Right cardiac atrium (tissue), 5 donors: ENCODE measurements at regions not wholly inside any gene's neighbourhood (a gene's known extent, or its start where the extent isn't known, plus 50 kb on each side); places are given as distances from the start of the nearest gene placed in this dataset.

Experiments used
- ATAC-seq, 2 donors: fragments of 200-7000 bp; cut with Tn5 transposase; one replicate each; pipeline versions ENCODE4 v1.8.0 to v1.9.1; 2020; ENCODE audit warnings: moderate library complexity in 2 of 2, mild to moderate bottlenecking in 1 of 2
- DNase-seq, 3 donors: peaks; one replicate each; pipeline ENCODE4 v3.0.0-alpha.2; 2020
- H3K27ac ChIP-seq: one replicate; pipeline ENCODE4 v1.5.1; 2013; ENCODE audit warnings: mild to moderate bottlenecking, low read length, control low read depth, moderate library complexity
- H3K27me3 ChIP-seq: one replicate; pipeline ENCODE4 v1.6.1; 2013; ENCODE audit not compliant: control insufficient read depth, insufficient read depth
- H3K4me1 ChIP-seq: one replicate; pipeline ENCODE4 v1.6.1; 2013; ENCODE audit warnings: low read length; ENCODE audit not compliant: control insufficient read depth, insufficient read depth
- H3K4me3 ChIP-seq: one replicate; pipeline ENCODE4 v1.5.1; 2013; ENCODE audit warnings: low read length, control low read depth
- H3K9me3 ChIP-seq: one replicate; pipeline ENCODE4 v1.6.1; 2013; ENCODE audit warnings: low read length; ENCODE audit not compliant: control insufficient read depth
- WGBS: extraction: QIAGEN DNeasy Blood & Tissue Kit; methylation state at CpG from one replicate; pipeline ENCODE4 v1.1.7; 2013; 5-methylcytosine and 5-hydroxymethylcytosine counted together
- intact Hi-C, 4 donors: fragments of 100-400 bp; cut with DNase I; formaldehyde crosslinking; loops; one replicate each; pipeline versions ENCODE4 v1.11.0 to v1.14.0; 2022 to 2023
- donor health status: healthy with polysubstance abuse.
- donor health status: DM: no; HTN: yes; CAD: no.
- donor health status: DM: no; HTN: no; CAD: no.
- donor health status: DM: no; HTN: yes; CAD: no; lungs with severe emphysema.
- donor health status: DM: yes; HTN: yes; CAD: no.

DNA sequence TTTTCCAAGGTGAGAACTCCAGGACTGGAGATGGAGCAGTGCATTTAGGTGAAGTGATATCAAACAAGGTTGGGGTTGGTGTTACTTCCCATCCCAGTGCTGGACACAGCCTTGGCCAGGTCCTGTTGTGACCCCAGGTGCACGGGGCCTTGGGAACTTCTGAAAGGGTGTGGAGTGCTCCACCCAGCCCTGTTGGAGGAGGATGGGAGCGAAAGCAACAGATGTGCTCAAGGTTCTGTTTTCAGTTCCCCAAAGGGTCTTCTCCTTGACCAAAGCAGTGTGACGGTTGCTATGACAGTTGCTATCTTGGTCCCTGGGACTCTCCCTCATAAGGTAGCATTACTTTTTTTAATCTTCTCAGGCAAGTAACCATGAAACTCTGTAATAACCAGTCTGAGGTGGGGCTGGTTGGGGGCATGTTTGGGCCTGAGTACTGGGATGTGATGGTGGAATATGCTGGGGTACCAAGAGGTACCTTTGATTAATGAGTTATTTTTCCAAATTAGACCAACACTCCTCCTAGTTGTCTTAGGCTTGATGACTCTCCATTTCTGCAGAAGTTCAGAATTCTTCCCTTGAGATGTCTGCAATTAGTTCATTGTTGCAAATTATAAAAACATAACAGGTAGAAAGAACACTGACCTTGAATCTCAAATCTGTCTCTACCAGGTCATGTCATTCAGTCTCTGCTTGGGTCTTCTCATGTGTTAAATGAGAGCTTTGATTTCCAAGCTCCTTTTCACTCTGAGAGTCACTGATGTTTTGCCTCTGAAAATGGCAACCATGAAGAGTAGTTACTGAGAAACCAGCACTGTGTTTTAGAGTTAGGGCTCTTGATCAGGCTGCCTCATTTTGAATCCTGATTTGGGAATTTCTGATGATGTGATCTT is 154.5 kb downstream of the RPIA start:
- Histone ChIP-seq H3K4me1 (no peaks in the 10 kb centered on the region), H3K9me3 (no peaks in the 10 kb centered on the region), H3K4me3 (no peak overlapping the region), H3K27ac (no peak overlapping the region), H3K27me3 (no peaks in the 10 kb centered on the region)
- WGBS: 84% methylated on average over 3 of the region's 3 CpGs
- DNase-seq (no peak), ATAC-seq (no peak)
- intact Hi-C loops: no loop called here

DNA sequence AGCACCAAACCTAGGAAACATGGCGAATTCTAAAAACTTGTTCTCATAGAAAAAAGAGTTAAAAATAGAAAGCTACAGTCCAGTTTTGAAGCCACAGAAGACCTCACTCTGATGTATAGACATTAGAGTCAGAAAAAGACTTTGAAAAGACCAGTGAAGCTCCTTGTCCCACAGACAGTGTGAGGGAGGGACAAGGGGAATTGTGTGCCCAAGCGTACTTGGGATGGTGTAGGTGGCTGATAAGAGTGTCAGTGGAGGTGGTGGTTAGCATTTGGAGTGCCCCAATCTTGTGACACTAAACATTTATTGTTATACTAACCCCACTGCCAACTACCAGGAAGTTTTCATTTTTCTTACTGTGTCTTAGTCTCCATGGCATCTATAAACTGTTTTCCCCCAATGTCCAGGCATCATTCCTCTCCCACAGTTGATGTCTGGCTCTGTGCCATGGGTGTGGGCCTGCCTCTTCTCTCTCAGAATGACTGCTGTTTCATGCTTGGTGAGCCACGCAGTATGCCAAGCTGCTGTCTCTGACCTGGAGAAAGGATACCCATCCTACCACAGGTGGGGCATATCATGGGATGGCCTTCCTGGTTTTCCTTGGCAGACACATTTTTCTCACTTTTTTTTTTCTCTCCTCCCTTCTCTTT is 161.4 kb downstream of the RPIA start:
- WGBS: 74% methylated on average over 3 of the region's 3 CpGs
- Histone ChIP-seq H3K27me3 (no peaks in the 10 kb centered on the region), H3K4me3 (no peak overlapping the region), H3K9me3 (no peaks in the 10 kb centered on the region), H3K27ac (no peak overlapping the region), H3K4me1 (peaks cover under 1% of the 10 kb centered on the region)
- DNase-seq: peak in 2 of 3 donors; percentile 13 to 21
- no peak for ATAC-seq
- intact Hi-C loops: no loop called here

DNA sequence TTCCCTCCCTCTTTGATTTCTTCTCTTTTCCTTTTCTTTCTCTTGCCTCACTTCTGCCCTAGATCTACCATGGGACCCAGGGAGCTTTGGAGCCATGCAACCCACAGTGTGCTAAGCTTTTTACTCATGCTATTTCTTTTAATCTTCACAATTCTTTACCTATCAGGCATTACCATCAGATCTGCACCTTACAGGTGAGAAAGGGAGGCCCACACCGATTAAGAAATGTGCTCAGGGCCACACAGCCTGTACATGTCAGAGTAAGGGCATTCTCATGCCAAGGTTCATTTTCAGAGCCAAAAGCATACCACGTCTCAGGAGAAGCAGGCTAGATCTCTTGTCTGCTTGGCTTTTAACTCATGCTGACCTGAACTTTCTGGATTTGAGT is 161.9 kb downstream of the RPIA start:
- H3K27me3 ChIP-seq: no peaks in the 10 kb centered on the region
- H3K27ac ChIP-seq: no peak overlapping the region
- ATAC-seq: no peak
- peaks cover 3% of the 10 kb centered on the region for H3K4me1 ChIP-seq
- intact Hi-C loops: no loop called here
- no peak for DNase-seq
- no peaks in the 10 kb centered on the region for H3K9me3 ChIP-seq
- WGBS: 69% methylated on average over 2 of the region's 2 CpGs
- H3K4me3 ChIP-seq: no peak overlapping the region

DNA sequence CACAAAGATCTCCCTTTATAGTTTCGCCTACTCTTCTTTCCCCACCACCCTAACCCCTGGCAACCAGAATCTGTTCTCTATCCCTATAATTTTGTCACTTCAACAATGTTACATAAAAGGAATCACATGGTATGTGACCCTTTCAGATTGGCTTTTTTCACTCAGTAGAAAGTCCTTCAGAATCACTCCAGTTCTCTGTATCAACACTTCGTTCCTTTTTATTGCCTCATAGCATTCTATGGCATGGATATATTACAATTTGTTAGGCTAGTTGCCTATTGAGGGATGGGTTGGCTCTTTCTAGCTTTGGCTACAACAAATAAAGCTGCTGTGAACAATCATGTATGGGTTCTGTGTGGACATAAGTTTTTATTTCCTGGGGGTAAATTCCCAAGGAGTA is 163.1 kb downstream of the RPIA start:
- intact Hi-C loops: no loop called here
- DNase-seq (no peak), ATAC-seq (no peak)
- no peak overlapping the region for H3K4me3 ChIP-seq
- H3K27me3 ChIP-seq: no peaks in the 10 kb centered on the region
- WGBS: 89% methylated on average over 2 of the region's 2 CpGs
- no peak overlapping the region for H3K27ac ChIP-seq
- peaks cover 3% of the 10 kb centered on the region for H3K4me1 ChIP-seq
- H3K9me3 ChIP-seq: no peaks in the 10 kb centered on the region

DNA sequence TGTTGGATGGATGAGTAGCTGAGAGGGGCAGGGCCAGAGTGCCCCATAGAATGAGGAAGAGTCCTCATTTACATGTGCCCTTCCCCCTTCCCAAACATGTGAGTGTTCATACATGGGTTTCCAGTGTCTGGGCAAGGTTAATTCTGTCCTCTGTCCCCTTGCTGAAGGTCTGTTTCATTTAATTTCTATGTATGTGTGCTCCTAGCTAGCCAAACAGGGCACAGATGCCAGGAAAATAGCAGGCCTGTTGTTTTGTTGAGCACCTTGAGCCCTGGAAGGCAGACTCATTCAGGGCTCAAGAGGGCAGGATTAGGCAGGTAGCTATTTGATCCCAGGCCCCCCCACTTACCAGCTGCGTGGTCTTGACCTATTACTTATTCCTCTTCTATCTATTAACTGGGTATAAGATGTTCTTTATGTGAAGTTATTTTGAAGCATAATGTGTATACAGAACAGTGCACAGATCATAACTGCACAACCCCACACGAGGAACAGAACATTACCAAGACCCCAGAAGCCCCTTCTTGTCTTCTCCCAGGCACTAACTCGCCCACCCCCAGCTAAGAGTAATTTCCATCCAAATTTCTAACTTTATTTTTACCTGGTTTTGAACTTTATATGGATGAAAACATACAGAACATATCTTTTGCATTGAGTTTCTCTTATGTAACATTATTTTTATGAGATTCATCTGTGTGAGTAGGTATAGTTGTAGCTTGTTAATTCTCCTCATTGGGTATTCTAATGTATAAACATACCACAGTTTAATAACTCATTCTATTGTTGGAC is 164.3 kb downstream of the RPIA start:
- intact Hi-C loops: no loop called here
- Histone ChIP-seq H3K4me1 (peaks cover 3% of the 10 kb centered on the region), H3K4me3 (no peak overlapping the region), H3K27ac (no peak overlapping the region), H3K27me3 (no peaks in the 10 kb centered on the region), H3K9me3 (no peaks in the 10 kb centered on the region)
- no peak for ATAC-seq
- WGBS: 83% methylated on average over 3 of the region's 3 CpGs
- no peak for DNase-seq

DNA sequence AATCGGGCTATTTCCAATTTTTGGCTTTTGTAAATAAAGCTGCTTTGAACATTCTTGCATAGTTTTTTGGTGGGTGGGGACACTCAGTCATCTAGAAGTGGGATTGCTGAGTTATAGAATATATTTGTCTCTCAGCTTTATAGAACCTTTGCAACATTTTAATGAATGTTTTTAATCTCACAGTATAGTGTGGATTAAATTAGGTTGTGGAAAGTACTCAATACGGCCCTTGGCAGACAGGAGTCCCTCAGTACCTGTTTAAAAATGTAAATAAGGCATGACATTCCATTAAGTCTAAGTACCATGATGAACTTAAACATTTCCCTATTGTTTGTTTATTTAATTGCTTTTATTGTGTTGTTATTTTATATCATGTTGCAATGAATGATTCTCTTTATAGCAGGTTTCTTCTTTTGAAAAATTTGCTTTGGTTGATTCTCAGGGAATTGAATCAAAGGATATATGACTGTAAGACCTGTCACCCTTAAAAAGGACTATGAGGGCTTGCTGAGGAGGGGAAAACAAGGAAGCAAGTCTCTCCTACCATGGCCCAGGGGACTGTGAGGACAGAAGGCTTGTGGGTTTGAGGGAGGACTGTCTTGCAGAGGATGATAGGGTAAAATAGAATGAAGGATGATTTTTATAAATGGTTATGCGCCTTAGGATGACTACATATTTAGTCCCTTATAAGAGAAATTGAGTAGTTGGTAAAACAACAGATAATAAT is 165.1 kb downstream of the RPIA start:
- H3K9me3 ChIP-seq: no peaks in the 10 kb centered on the region
- intact Hi-C loops: no loop called here
- peaks cover 3% of the 10 kb centered on the region for H3K4me1 ChIP-seq
- H3K27me3 ChIP-seq: no peaks in the 10 kb centered on the region
- ATAC-seq: no peak
- DNase-seq: no peak
- 91% methylated on average over 3 of the region's 3 CpGs for WGBS
- no peak overlapping the region for H3K27ac ChIP-seq
- no peak overlapping the region for H3K4me3 ChIP-seq

DNA sequence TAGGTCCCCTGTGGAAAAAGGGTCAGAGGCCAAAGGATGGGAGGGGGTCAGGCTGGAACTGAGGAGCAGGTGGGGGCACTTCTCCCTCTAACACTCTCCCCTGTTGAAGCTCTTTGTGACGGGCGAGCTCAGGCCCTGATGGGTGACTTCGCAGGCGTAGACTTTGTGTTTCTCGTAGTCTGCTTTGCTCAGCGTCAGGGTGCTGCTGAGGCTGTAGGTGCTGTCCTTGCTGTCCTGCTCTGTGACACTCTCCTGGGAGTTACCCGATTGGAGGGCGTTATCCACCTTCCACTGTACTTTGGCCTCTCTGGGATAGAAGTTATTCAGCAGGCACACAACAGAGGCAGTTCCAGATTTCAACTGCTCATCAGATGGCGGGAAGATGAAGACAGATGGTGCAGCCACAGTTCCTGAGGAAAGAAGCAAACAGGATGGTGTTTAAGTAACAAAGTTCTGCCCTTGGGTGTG is 165.8 kb downstream of the RPIA start:
- Histone ChIP-seq H3K9me3 (no peaks in the 10 kb centered on the region), H3K27me3 (no peaks in the 10 kb centered on the region), H3K27ac (no peak overlapping the region), H3K4me1 (peaks cover 3% of the 10 kb centered on the region), H3K4me3 (no peak overlapping the region)
- ATAC-seq (no peak), DNase-seq (peak in 1 of 3 donors; percentile 30)
- WGBS: 91% methylated on average over 9 of the region's 9 CpGs
- intact Hi-C loops: no loop called here

DNA sequence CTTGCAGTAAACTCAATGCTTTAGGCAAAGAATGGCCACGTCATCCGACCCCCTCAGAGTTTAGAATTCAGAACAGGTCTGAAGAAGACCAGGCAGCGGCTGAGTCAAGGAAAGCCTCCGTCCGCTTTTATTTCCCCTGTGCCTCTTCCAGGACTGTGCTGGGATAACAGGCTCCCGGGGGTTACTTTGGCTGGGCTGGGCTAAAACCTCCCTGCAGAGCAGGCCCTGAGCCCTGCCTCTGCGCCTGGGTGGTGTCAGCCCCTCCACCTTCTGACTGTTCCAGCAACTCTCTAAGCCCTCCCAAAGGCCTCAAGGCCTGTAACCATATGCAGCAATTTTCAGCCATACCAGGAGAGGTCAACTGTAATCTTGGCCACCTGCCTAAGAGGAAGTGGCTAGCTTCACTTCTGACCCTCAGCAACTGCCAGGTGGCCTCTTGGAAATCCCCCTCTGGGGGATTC is 166.5 kb downstream of the RPIA start:
- DNase-seq: peak in 1 of 3 donors; percentile 8

DNA sequence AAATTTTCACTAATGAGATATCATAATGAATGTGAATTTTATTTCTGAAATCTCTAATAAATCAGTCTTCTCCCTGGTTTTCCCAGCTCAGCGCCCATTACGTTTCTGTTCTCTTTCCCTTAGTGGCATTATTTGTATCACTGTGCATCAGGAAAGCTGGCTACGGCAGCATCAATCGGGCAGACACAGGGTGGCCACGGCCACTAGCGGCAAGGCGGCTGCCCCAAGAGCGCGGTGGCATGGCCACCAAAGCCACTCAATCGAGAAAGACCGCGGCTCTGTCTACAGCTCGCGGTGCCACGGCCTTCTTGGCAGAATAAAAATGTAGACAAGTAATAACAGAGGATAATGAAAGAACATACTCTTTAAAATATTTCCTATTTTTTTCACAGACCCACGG is 168.0 kb downstream of the RPIA start:
- no peak overlapping the region for H3K4me3 ChIP-seq
- H3K27me3 ChIP-seq: no peaks in the 10 kb centered on the region
- no peak overlapping the region for H3K27ac ChIP-seq
- DNase-seq: peak in 1 of 3 donors; percentile 19
- no peak for ATAC-seq
- H3K9me3 ChIP-seq: no peaks in the 10 kb centered on the region
- 95% methylated on average over 16 of the region's 16 CpGs for WGBS
- intact Hi-C loops: no loop called here
- peaks cover 3% of the 10 kb centered on the region for H3K4me1 ChIP-seq

More for the DNA sequence above, 166.5 kb downstream of the RPIA start:
- Histone ChIP-seq H3K9me3 (no peaks in the 10 kb centered on the region), H3K27ac (no peak overlapping the region), H3K4me3 (no peak overlapping the region), H3K27me3 (no peaks in the 10 kb centered on the region), H3K4me1 (peaks cover 3% of the 10 kb centered on the region)
- peak in 1 of 2 donors; percentile 34 for ATAC-seq
- intact Hi-C loops: no loop called here
- WGBS: 53% methylated on average over 7 of the region's 7 CpGs

DNA sequence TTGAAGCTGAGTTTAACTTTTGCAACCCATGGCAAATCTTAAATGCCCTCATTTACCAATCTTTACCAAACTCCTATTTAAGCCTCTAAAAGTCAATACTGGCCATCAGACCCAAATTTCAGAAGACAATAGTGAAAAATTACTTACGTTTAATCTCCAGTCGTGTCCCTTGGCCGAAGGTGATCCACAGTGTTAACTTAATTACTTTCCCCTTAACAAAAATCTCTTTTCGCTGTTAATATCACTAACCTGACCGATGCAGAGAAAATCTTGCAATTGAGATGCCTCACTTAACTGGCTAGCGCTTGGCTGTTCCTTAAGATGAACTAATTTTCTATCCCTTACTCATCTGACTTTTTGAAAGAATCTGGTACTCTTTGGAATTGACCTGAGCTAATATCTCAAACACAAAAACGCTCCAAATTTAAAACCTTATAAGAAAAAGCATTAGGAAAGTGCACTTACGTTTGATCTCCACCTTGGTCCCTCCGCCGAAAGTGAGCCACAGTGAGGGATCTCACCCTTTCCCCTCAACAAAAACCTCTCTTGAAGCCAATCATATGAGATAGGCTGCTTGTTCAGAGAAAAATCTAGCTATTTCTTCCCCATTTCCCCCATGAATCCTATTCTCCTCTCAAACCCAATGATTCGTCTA is 169.1 kb downstream of the RPIA start:
- Histone ChIP-seq H3K27ac (no peak overlapping the region), H3K4me3 (no peak overlapping the region), H3K4me1 (peaks cover 3% of the 10 kb centered on the region), H3K27me3 (no peaks in the 10 kb centered on the region), H3K9me3 (no peaks in the 10 kb centered on the region)
- ATAC-seq (no peak), DNase-seq (no peak)
- intact Hi-C loops: no loop called here
- 95% methylated on average over 11 of the region's 11 CpGs for WGBS
